B cell (primary cell): ENCODE measurements at regions not wholly inside any gene's neighbourhood (a gene's known extent, or its start where the extent isn't known, plus 50 kb on each side); places are given as distances from the start of the nearest gene placed in this dataset.

Experiments used
- ATAC-seq: fragments of 200-7000 bp; cut with Tn5 transposase; one replicate; pipeline ENCODE4 v1.10.0; 2021; ENCODE audit warnings: low read depth, mild to moderate bottlenecking, moderate number of reproducible peaks, moderate library complexity
- CTCF ChIA-PET: fragments of 350-600 bp; sonication (Branson Sonifier 250); formaldehyde crosslinking; loops from one replicate; lab custom pipeline; 2021; ENCODE audit warnings: antibody characterized with exemption, inconsistent platforms; lab: Charles Lee
- POLR2A ChIA-PET: fragments of 350-600 bp; sonication (Branson Sonifier 250); formaldehyde crosslinking; loops from one replicate; lab custom pipeline; 2021; ENCODE audit warnings: antibody characterized with exemption; lab: Charles Lee
- DNase-seq: peaks from one replicate; pipeline ENCODE4 v3.0.0; 2013
- H2AFZ ChIP-seq: 2 replicates; pipeline ENCODE4 v1.6.1; 2012; ENCODE audit warnings: mild to moderate bottlenecking, low read depth, low read length; ENCODE audit not compliant: insufficient read depth, poor library complexity, severe bottlenecking
- H3K27ac ChIP-seq, 2 donors: 1 replicate in 1 of 2; 2 replicates in 1 of 2; pipeline ENCODE4 v1.5.1; 2012 to 2013; ENCODE audit warnings: low read length in 2 of 2, mild to moderate bottlenecking in 2 of 2, moderate library complexity in 1 of 2
- H3K27me3 ChIP-seq, 4 experiments: fragments of 200-600 bp in 1 of 4; sonication (generic) in 1 of 4; replicated peaks in 1 of 4; 1 replicate in 2 of 4; 2 replicates in 2 of 4; pipeline versions ENCODE4 v1.6.1 to v1.7.0; 2013 to 2016; ENCODE audit warnings: low read length in 3 of 4, mild to moderate bottlenecking in 2 of 4, mixed read lengths in 1 of 4, moderate library complexity in 1 of 4; ENCODE audit not compliant: insufficient read depth in 4 of 4, control insufficient read depth in 3 of 4; ENCODE audit errors: control extremely low read depth in 1 of 4
- H3K36me3 ChIP-seq, 2 experiments: replicated peaks in 1 of 2; 1 replicate in 1 of 2; 2 replicates in 1 of 2; pipeline versions ENCODE4 v1.6.1 to v1.7.1; 2013; ENCODE audit warnings: low read length in 1 of 2; ENCODE audit not compliant: insufficient read depth in 2 of 2, control insufficient read depth in 1 of 2; ENCODE audit errors: control extremely low read depth in 1 of 2, extremely low read depth in 1 of 2
- H3K4me1 ChIP-seq, 2 donors: fragments of 200-600 bp in 1 of 2; sonication (generic) in 1 of 2; 1 replicate in 1 of 2; 2 replicates in 1 of 2; pipeline versions ENCODE4 v1.5.1 to v1.6.1; 2013 to 2017; ENCODE audit warnings: low read length in 2 of 2; ENCODE audit not compliant: control insufficient read depth in 2 of 2, insufficient read depth in 2 of 2
- H3K4me2 ChIP-seq: replicated peaks from 2 replicates; pipeline ENCODE3; 2012; ENCODE audit warnings: mild to moderate bottlenecking, low read depth, low read length; ENCODE audit not compliant: poor library complexity, severe bottlenecking
- H3K4me3 ChIP-seq, 5 experiments: fragments of 200-600 bp in 1 of 5; sonication (generic) in 1 of 5; 1 replicate in 3 of 5; 2 replicates in 2 of 5; pipeline versions ENCODE4 v1.5.1 to v1.7.0; 2011 to 2016; ENCODE audit warnings: low read length in 4 of 5, mild to moderate bottlenecking in 4 of 5, low read depth in 2 of 5, control low read depth in 1 of 5, moderate library complexity in 1 of 5; ENCODE audit not compliant: insufficient read depth in 1 of 5; ENCODE audit errors: control extremely low read depth in 1 of 5, extremely low read depth in 1 of 5
- H3K79me2 ChIP-seq: fragments of 200-600 bp; sonication (generic); one replicate; pipeline ENCODE4 v1.6.0; 2016; ENCODE audit warnings: low read length; ENCODE audit not compliant: control insufficient read depth, insufficient read depth
- H3K9ac ChIP-seq: fragments of 200-600 bp; sonication (generic); 2 replicates; pipeline ENCODE4 v1.6.1; 2017; ENCODE audit warnings: mild to moderate bottlenecking, low read length, moderate library complexity
- H3K9me3 ChIP-seq, 3 donors: one replicate each; pipeline versions ENCODE4 v1.6.1 to v1.7.1; 2013; ENCODE audit warnings: low read length in 2 of 3; ENCODE audit not compliant: control insufficient read depth in 2 of 3, insufficient read depth in 1 of 3; ENCODE audit errors: control extremely low read depth in 1 of 3
- H4K20me1 ChIP-seq: 2 replicates; pipeline ENCODE4 v1.6.0; 2012; ENCODE audit warnings: mild to moderate bottlenecking, low read length; ENCODE audit not compliant: insufficient read depth, control insufficient read depth, poor library complexity, severe bottlenecking
- H3K27ac Mint-ChIP-seq: one replicate; pipeline ENCODE4 v1.8.0; 2021; ENCODE audit warnings: mixed read lengths
- H3K27me3 Mint-ChIP-seq: one replicate; pipeline ENCODE4 v1.8.0; 2021; ENCODE audit warnings: mixed read lengths
- H3K4me1 Mint-ChIP-seq: one replicate; pipeline ENCODE4 v1.8.0; 2021; ENCODE audit warnings: mixed read lengths
- H3K4me3 Mint-ChIP-seq: one replicate; pipeline ENCODE4 v1.8.0; 2021; ENCODE audit warnings: mixed read lengths
- H3K9me3 Mint-ChIP-seq: one replicate; pipeline ENCODE4 v1.8.0; 2022; ENCODE audit warnings: mixed read lengths; ENCODE audit not compliant: insufficient read depth
- CTCF ChIP-seq: fragments of 200-600 bp; IDR thresholded peaks from one replicate; pipeline ENCODE4 v1.8.0; 2022; ENCODE audit warnings: antibody characterized with exemption, mild to moderate bottlenecking
- EZH2 ChIP-seq: IDR thresholded peaks from 2 replicates; pipeline ENCODE4 v1.6.1; 2012; ENCODE audit warnings: borderline replicate concordance, low read depth, mild to moderate bottlenecking, moderate library complexity, low read length; ENCODE audit not compliant: insufficient read depth, poor library complexity, severe bottlenecking
- WGBS: methylation state at CpG from one replicate; pipeline ENCODE4 v1.1.5; 2013; ENCODE audit warnings: missing lambda C conversion rate; ENCODE audit not compliant: insufficient coverage; 5-methylcytosine and 5-hydroxymethylcytosine counted together
- intact Hi-C: fragments of 100-400 bp; cut with micrococcal nuclease; formaldehyde crosslinking; loops from one replicate; pipeline ENCODE4 v1.10.0; 2022

- CTCF ChIA-PET, result no interaction called here
These were observed 136.9 kb downstream of the CYP26B1 start for GRCh38 chr2:72010647-72011369.

More at GRCh38 chr2:72010647-72011369, 136.9 kb downstream of the CYP26B1 start:
- Histone ChIP-seq H3K9ac (no peak overlapping the region), H3K27me3 (no peaks in the 10 kb centered on the region), H3K27ac (no peak overlapping the region), H3K4me1 (no peaks in the 10 kb centered on the region), H3K4me3 (no peak overlapping the region), H3K9me3 (peaks cover 0 to 22% (median 0%) of the 10 kb centered on the region in 3 donors), H3K36me3 (no peaks in the 10 kb centered on the region), H3K4me2 (no peak overlapping the region), H2AFZ (no peak overlapping the region), H3K79me2 (no peaks in the 10 kb centered on the region), H4K20me1 (no peaks in the 10 kb centered on the region)
- Mint-ChIP-seq H3K27me3 (no peaks in the 10 kb centered on the region), H3K4me1 (no peaks in the 10 kb centered on the region), H3K4me3 (no peak overlapping the region), H3K9me3 (peaks cover 3% of the 10 kb centered on the region), H3K27ac (no peak overlapping the region)
- intact Hi-C loops, result no loop called here
- TF ChIP-seq CTCF (no peak), EZH2 (no peak)
- 70% methylated on average over 8 of the region's 13 CpGs for WGBS
- POLR2A ChIA-PET, result no interaction called here
- DNase-seq (no peak), ATAC-seq (no peak)
